Thymus (tissue), 11 donors: ENCODE measurements at regions not wholly inside any gene's neighbourhood (a gene's known extent, or its start where the extent isn't known, plus 50 kb on each side); places are given as distances from the start of the nearest gene placed in this dataset.
"Not testable (repeated sequence)": the region's sequence is repeated elsewhere in the genome, so short reads cannot be mapped to it uniquely, and the experiment has no call there.

Source experiments
- DNase-seq, 9 donors: peaks; one replicate each; pipeline ENCODE4 v3.0.0-alpha.2; 2013; ENCODE audit warnings: low spot score in 9 of 9, low read depth in 6 of 9, missing footprints in 1 of 9
- H3K27ac ChIP-seq, 2 donors: one replicate each; pipeline ENCODE4 v1.5.1; 2013; ENCODE audit warnings: control low read depth in 1 of 2, low read depth in 1 of 2, low read length in 1 of 2, mild to moderate bottlenecking in 1 of 2, moderate library complexity in 1 of 2
- H3K27me3 ChIP-seq, 2 donors: one replicate each; pipeline ENCODE4 v1.5.1; 2013; ENCODE audit warnings: low read length in 1 of 2; ENCODE audit not compliant: control insufficient read depth in 2 of 2, insufficient read depth in 1 of 2
- H3K36me3 ChIP-seq, 2 donors: one replicate each; pipeline ENCODE4 v1.5.1; 2013; ENCODE audit warnings: low read length in 1 of 2, mild to moderate bottlenecking in 1 of 2, moderate library complexity in 1 of 2; ENCODE audit not compliant: control insufficient read depth in 2 of 2, insufficient read depth in 2 of 2
- H3K4me1 ChIP-seq, 2 donors: one replicate each; pipeline ENCODE4 v1.5.1; 2013; ENCODE audit warnings: low read length in 2 of 2; ENCODE audit not compliant: control insufficient read depth in 2 of 2, insufficient read depth in 2 of 2
- H3K4me3 ChIP-seq, 2 donors: one replicate each; pipeline ENCODE4 v1.5.1; 2013; ENCODE audit warnings: low read length in 2 of 2, control low read depth in 1 of 2, mild to moderate bottlenecking in 1 of 2
- H3K9me3 ChIP-seq, 2 donors: one replicate each; pipeline ENCODE4 v1.5.1; 2013; ENCODE audit warnings: low read length in 1 of 2, mild to moderate bottlenecking in 1 of 2; ENCODE audit not compliant: control insufficient read depth in 2 of 2, insufficient read depth in 1 of 2
- WGBS: extraction: QIAGEN DNeasy Blood & Tissue Kit; methylation state at CpG from one replicate; pipeline ENCODE4 v1.1.7; 2013; 5-methylcytosine and 5-hydroxymethylcytosine counted together
- donor health status: healthy.

DNA sequence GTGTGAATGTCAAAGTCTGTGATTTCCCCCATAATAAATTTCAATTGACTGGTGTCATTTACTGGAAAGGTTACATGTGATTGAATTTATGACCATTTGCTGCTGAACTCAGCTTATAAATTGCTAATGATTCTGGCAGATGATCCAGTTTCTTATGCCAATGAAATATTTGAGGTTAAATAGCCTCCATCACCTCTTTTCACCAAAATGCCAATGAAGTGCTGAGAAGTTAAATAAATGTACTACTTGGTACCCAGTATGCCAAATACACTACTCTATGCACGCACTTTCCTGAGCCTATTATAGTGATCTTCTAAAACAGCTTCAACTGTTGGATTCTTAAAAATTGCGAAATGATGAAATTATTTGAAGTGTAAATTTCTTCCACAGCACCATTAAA is 741.4 kb downstream of the PLA2G4A start:
- WGBS, result 97% methylated on average over 2 of the region's 2 CpGs
- no peak for DNase-seq
- no peaks in the 10 kb centered on the region for H3K4me1 ChIP-seq
- H3K4me3 ChIP-seq, result no peak overlapping the region
- H3K27ac ChIP-seq, result no peak overlapping the region
- no peaks in the 10 kb centered on the region for H3K36me3 ChIP-seq
- no peaks in the 10 kb centered on the region for H3K9me3 ChIP-seq
- no peaks in the 10 kb centered on the region for H3K27me3 ChIP-seq

DNA sequence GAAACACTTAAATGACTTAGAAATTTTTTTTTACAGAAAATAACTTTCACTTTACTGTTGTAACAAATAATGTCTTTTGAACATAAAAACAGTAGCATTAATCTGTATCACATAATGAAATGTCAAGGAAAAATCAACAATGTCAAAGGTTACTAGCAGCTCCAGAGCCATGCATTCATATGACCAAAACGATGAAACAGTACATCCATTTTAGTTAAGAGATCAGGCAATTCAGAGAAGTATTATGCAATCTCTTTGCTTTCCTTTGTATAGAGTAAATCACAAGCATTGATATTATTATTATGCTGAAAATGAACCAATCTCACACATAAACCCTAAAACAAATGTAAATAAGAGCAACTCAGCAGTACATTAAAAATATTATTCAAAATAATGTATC is 748.9 kb downstream of the PLA2G4A start:
- H3K36me3 ChIP-seq, result no peaks in the 10 kb centered on the region
- H3K27ac ChIP-seq, result no peak overlapping the region
- WGBS, result 91% methylated on average over 1 of the region's 1 CpG
- no peak for DNase-seq
- no peak overlapping the region for H3K4me3 ChIP-seq
- no peaks in the 10 kb centered on the region for H3K9me3 ChIP-seq
- H3K4me1 ChIP-seq, result no peaks in the 10 kb centered on the region
- H3K27me3 ChIP-seq, result no peaks in the 10 kb centered on the region

DNA sequence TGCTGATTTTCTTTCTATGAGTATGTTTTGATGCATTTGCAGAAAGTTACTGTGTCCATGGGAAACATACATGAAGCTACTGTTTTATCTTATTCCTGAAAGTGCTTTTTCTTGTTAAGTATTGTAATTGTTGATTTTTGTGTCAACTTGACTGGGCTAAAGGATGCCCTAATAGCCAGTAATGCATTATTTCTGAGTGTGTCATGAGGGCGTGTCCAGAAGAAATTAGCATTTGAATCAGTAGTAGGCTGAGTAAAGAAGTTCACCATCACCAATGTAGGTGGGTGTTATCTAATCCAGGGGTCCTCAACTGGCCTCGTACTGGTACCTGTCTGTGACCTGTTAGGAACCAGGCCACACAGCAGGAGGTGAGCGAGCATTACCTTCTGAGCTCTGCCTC is 760.2 kb downstream of the PLA2G4A start:
- no peak for DNase-seq
- no peaks in the 10 kb centered on the region for H3K36me3 ChIP-seq
- H3K9me3 ChIP-seq, result no peaks in the 10 kb centered on the region
- H3K4me3 ChIP-seq, result no peak overlapping the region
- no peaks in the 10 kb centered on the region for H3K27me3 ChIP-seq
- H3K4me1 ChIP-seq, result no peaks in the 10 kb centered on the region
- 92% methylated on average over 3 of the region's 3 CpGs for WGBS
- H3K27ac ChIP-seq, result no peak overlapping the region

DNA sequence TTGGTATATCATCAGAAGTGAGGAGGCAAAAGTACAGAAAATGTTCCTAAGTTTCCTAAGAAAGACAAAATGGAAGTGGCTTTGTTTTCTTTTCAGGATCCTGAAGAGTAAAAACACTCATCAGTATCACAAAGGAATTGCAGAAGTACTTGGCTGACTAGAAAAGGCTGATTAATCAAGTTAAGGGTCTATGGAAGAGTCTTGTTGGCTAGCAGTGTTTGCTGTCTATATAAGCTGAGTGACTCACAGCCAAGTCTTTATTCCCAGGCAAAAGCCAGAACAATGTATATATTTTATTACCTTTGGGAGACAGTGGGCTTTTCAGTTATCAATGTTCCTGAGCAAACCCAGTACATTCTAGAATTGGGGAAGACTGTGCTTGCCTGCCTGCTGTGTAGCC is 777.0 kb downstream of the PLA2G4A start:
- DNase-seq, result no peak
- no peak overlapping the region for H3K27ac ChIP-seq

DNA sequence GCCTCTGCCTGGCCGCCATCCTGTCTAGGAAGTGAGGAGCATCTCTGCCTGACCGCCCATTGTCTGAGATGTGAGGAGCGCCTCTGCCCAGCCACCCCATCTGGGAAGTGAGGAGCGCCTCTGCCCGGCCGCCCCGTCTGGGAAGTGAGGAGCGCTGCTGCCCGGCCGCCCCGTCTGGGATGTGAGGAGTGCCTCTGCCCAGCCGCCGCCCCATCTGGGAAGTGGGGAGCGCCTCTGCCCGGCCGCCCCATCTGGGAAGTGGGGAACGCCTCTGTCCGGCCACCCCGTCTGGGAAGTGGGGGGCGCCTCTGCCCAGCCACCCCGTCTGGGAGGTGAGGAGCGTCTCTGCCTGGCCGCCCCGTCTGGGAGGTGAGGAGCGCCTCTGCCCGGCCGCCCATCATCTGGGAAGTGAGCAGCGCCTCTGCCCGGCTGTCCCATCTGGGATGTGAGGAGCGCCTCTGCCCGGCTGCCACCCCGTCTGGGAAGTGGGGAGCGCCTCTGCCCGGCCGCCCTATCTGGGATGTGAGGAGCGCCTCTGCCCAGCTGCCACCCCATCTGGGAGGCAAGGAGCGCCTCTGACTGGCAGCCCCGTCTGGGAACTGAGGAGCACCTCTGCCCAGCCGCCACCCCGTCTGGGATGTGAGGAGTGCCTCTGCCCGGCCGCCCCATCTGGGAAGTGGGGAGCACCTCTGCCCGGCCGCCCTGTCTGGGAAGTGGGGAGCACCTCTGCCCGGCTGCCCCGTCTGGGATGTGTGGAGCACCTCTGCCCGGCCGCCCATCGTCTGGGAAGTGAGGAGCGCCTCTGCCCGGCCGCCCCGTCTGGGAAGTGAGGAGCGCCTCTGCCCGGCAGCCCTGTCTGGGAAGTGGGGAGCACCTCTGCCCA is 787.3 kb downstream of the PLA2G4A start:
- H3K9me3 ChIP-seq, result peaks cover 0 to 14% of the 10 kb centered on the region in 2 donors
- H3K27ac ChIP-seq, H3K4me3 ChIP-seq, H3K27me3 ChIP-seq, DNase-seq, H3K36me3 ChIP-seq, H3K4me1 ChIP-seq: not testable (repeated sequence)
- WGBS, result 95% methylated on average over 55 of the region's 55 CpGs

More for the DNA sequence above, 777.0 kb downstream of the PLA2G4A start:
- H3K27me3 ChIP-seq, result no peaks in the 10 kb centered on the region
- H3K36me3 ChIP-seq, result no peaks in the 10 kb centered on the region
- no peaks in the 10 kb centered on the region for H3K4me1 ChIP-seq
- H3K9me3 ChIP-seq, result no peaks in the 10 kb centered on the region
- no peak overlapping the region for H3K4me3 ChIP-seq

DNA sequence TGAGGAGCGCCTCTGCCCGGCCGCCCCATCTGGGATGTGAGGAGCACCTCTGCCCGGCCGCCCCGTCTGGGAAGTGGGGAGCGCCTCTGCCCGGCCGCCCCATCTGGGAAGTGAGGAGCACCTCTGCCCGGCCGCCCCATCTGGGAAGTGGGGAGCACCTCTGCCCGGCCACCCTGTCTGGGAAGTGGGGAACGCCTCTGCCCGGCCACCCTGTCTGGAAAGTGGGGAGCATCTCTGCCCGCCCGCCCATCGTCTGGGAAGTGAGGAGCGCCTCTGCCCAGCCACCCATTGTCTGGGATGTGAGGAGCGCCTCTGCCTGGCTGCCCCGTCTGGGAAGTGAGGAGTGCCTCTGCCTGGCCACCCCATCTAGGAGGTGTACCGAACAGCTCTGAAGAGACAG is 788.1 kb downstream of the PLA2G4A start:
- H3K9me3 ChIP-seq, result peaks cover 0 to 14% of the 10 kb centered on the region in 2 donors
- H3K27me3 ChIP-seq, H3K4me1 ChIP-seq, H3K4me3 ChIP-seq, H3K27ac ChIP-seq, H3K36me3 ChIP-seq, DNase-seq: not testable (repeated sequence)
- 91% methylated on average over 21 of the region's 21 CpGs for WGBS

DNA sequence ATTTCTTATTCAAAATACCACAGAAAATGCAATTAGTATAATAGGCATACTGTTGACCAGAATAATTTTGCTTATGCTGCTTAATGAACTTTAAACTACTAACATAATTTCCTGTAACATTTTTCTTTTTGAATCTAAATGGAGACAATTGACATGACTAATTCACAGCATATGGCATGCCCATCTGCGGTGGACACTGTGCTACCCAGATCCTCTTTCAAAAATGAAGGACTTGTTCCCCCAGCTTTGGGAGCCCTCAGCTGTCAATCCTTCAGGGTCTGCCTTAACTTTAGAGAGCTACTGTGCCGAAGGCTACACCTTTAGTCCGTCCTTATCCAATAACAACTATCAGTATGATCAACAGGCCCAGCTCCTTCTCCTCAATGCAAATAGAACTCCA is 789.0 kb downstream of the PLA2G4A start:
- H3K27me3 ChIP-seq, result no peaks in the 10 kb centered on the region
- H3K9me3 ChIP-seq, result peaks cover 0 to 14% of the 10 kb centered on the region in 2 donors
- H3K36me3 ChIP-seq, result no peaks in the 10 kb centered on the region
- H3K27ac ChIP-seq, result no peak overlapping the region
- DNase-seq, result no peak
- H3K4me1 ChIP-seq, result no peaks in the 10 kb centered on the region
- WGBS, result 94% methylated on average over 3 of the region's 3 CpGs
- H3K4me3 ChIP-seq, result no peak overlapping the region

DNA sequence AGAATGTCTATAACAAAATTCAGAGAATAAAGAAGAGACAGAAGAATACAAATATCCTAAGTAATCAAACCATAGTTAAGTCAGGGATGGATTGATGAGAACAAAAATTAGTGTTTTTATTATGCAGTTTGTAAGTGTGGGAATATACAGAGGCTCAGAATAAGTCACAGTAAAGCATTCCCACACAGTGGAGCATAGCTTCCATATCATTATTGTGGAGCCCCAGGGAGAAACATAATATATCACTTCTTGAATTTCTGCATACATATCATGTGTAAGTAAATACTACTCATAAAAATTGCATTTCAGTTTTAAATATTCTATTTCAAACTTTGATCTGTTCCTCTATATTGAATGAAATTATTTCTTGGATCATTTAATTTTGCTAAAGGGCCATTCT is 790.4 kb downstream of the PLA2G4A start:
- no peak for DNase-seq
- Histone ChIP-seq H3K4me3 (no peak overlapping the region), H3K27ac (no peak overlapping the region)

DNA sequence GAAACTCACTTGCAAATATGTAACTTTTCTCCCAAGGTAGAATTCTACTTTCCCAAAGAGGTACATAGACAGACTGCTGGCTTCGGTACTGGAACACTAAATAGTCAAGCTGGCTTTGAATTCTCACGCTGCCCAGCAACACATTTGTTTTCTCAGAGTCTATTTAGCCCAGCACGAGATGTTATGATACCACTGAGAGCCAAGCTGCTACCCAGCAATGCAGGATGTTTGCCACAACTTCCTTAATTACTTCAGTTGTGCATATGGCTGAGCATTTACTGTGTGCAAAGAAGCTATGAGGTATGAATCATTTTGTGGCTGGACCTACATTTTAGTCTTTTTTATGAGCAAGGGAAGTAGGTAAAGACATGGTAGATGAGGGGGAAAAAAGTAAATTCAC is 793.2 kb downstream of the PLA2G4A start:
- WGBS, result 65% methylated on average over 3 of the region's 3 CpGs

More for the DNA sequence above, 790.4 kb downstream of the PLA2G4A start:
- H3K4me1 ChIP-seq, result no peaks in the 10 kb centered on the region
- H3K9me3 ChIP-seq, result peaks cover 0 to 10% of the 10 kb centered on the region in 2 donors
- no peaks in the 10 kb centered on the region for H3K27me3 ChIP-seq
- H3K36me3 ChIP-seq, result no peaks in the 10 kb centered on the region

More for the DNA sequence above, 793.2 kb downstream of the PLA2G4A start:
- no peaks in the 10 kb centered on the region for H3K36me3 ChIP-seq
- no peaks in the 10 kb centered on the region for H3K4me1 ChIP-seq
- no peak overlapping the region for H3K27ac ChIP-seq
- H3K27me3 ChIP-seq, result no peaks in the 10 kb centered on the region
- no peak overlapping the region for H3K4me3 ChIP-seq
- no peaks in the 10 kb centered on the region for H3K9me3 ChIP-seq
- no peak for DNase-seq
